GM19351 (cell line): ENCODE measurements at regions not wholly inside any gene's neighbourhood (a gene's known extent, or its start where the extent isn't known, plus 50 kb on each side); places are given as distances from the start of the nearest gene placed in this dataset.
A peak's percentile ranks its signal among the peaks of the same experiment; 100 is the strongest.

ENCODE experiments used
- ATAC-seq: cut with Tn5 transposase; IDR thresholded peaks from one replicate; pipeline ENCODE4 v1.9.1; 2021; ENCODE audit warnings: mild to moderate bottlenecking, moderate library complexity; ENCODE audit not compliant: unreplicated experiment

GRCh38 chr20:20993372-20993771 is 112.8 kb downstream of the LINC00237 start:
- ATAC-seq, result no peak

- no peak for ATAC-seq
Observed at GRCh38 chr20:20992686-20993360, 113.3 kb downstream of the LINC00237 start.

- ATAC-seq, result no peak
Observed at GRCh38 chr20:20992277-20992676, 113.9 kb downstream of the LINC00237 start.

GRCh38 chr20:20989081-20989480 is 117.1 kb downstream of the LINC00237 start:
- ATAC-seq, result no peak

GRCh38 chr20:20979934-20980333 is 126.2 kb downstream of the LINC00237 start:
- no peak for ATAC-seq

GRCh38 chr20:20977786-20978185 is 128.4 kb downstream of the LINC00237 start:
- no peak for ATAC-seq

- no peak for ATAC-seq
Observed at GRCh38 chr20:20972490-20972889, 133.7 kb downstream of the LINC00237 start.

GRCh38 chr20:20971810-20972209 is 134.3 kb downstream of the LINC00237 start:
- no peak for ATAC-seq

GRCh38 chr20:20970841-20971240 is 135.3 kb downstream of the LINC00237 start:
- no peak for ATAC-seq

GRCh38 chr20:20969701-20970280 is 136.4 kb downstream of the LINC00237 start:
- no peak for ATAC-seq

GRCh38 chr20:20967564-20968184 is 138.5 kb downstream of the LINC00237 start:
- no peak for ATAC-seq

- ATAC-seq, result no peak
Observed at GRCh38 chr20:20966171-20966570, 140.0 kb downstream of the LINC00237 start.

GRCh38 chr20:20959031-20959755 is 147.0 kb downstream of the LINC00237 start:
- no peak for ATAC-seq

- ATAC-seq, result no peak
Observed at GRCh38 chr20:20956513-20956931, 149.6 kb downstream of the LINC00237 start.

GRCh38 chr20:20955892-20956291 is 150.3 kb downstream of the LINC00237 start:
- no peak for ATAC-seq

- peak; percentile 49 for ATAC-seq
Observed at GRCh38 chr20:20953738-20954618, 152.2 kb downstream of the LINC00237 start.

GRCh38 chr20:20950620-20951019 is 155.5 kb downstream of the LINC00237 start:
- no peak for ATAC-seq

- no peak for ATAC-seq
Observed at GRCh38 chr20:20946122-20946759, 159.9 kb downstream of the LINC00237 start.

GRCh38 chr20:20941468-20941889 is 164.7 kb downstream of the LINC00237 start:
- no peak for ATAC-seq

GRCh38 chr20:20939006-20939405 is 167.2 kb downstream of the LINC00237 start:
- ATAC-seq, result no peak
